BE2C (cell line): ENCODE measurements at regions not wholly inside any gene's neighbourhood (a gene's known extent, or its start where the extent isn't known, plus 50 kb on each side); places are given as distances from the start of the nearest gene placed in this dataset.

ENCODE experiments used
- DNase-seq: peaks from one replicate; pipeline ENCODE4 v3.0.0-alpha.2; 2020
- H3K27me3 ChIP-seq: fragments of 250-450 bp; sonication (Bioruptor Pico); 2 replicates; pipeline ENCODE4 v1.5.1; 2020; ENCODE audit warnings: mild to moderate bottlenecking
- H3K36me3 ChIP-seq: fragments of 250-450 bp; sonication (Bioruptor Pico); 2 replicates; pipeline ENCODE4 v1.5.1; 2020; ENCODE audit warnings: mild to moderate bottlenecking
- H3K4me1 ChIP-seq: fragments of 250-450 bp; sonication (Bioruptor Pico); 2 replicates; pipeline ENCODE4 v1.5.1; 2020
- H3K4me3 ChIP-seq: 2 replicates; pipeline ENCODE4 v1.5.1; 2011; ENCODE audit warnings: low read depth, low read length
- H3K9me3 ChIP-seq: fragments of 250-450 bp; sonication (Bioruptor Pico); 2 replicates; pipeline ENCODE4 v1.5.1; 2020
- TF ChIP-seq, protein P1 (sequence below): IDR thresholded peaks from 2 replicates; pipeline ENCODE4 v1.5.1; 2012; ENCODE audit warnings: mild to moderate bottlenecking, low read depth, low read length

DNA sequence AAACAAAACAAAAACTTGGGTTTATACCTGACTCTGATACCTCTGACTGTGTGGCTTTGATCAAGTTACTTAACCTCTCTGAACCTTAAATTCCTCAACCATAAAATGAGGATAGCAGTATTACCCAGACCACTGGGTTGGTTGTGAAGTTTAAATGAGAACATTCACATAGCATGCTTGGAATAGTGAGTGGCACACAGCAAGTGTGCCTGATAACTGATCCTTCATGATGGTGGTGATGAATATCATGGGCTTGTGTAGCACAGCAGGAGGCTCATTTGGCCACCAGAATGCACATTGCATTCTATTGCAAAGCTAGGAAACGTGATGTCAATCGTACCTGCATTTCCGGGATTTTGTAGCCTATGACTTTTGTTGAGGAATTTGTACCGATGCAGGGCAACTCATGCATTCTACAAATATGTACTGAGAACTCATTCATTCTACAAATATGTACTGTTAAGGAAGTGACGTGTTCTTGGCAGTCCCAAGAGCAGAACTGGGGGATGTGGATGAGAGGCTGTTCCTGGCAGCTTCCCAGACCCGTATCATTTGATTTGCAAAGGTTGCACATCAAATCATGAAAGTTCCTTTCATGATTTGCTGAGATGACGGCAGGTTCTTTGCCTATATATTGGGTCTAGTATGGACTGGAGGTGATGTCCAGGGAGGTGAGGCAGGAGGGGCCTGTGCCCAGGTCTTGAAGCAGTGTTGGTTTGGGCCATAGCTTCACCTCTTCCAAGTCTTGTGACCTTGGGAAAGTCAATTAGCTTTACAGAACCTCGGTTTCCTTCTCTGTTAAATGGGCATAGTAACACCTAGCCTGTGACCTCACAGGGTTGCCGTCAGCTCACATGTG lies 94.6 kb upstream of the SMNDC1 start:
- TF ChIP-seq, protein P1, sequence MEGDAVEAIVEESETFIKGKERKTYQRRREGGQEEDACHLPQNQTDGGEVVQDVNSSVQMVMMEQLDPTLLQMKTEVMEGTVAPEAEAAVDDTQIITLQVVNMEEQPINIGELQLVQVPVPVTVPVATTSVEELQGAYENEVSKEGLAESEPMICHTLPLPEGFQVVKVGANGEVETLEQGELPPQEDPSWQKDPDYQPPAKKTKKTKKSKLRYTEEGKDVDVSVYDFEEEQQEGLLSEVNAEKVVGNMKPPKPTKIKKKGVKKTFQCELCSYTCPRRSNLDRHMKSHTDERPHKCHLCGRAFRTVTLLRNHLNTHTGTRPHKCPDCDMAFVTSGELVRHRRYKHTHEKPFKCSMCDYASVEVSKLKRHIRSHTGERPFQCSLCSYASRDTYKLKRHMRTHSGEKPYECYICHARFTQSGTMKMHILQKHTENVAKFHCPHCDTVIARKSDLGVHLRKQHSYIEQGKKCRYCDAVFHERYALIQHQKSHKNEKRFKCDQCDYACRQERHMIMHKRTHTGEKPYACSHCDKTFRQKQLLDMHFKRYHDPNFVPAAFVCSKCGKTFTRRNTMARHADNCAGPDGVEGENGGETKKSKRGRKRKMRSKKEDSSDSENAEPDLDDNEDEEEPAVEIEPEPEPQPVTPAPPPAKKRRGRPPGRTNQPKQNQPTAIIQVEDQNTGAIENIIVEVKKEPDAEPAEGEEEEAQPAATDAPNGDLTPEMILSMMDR: no peak

DNA sequence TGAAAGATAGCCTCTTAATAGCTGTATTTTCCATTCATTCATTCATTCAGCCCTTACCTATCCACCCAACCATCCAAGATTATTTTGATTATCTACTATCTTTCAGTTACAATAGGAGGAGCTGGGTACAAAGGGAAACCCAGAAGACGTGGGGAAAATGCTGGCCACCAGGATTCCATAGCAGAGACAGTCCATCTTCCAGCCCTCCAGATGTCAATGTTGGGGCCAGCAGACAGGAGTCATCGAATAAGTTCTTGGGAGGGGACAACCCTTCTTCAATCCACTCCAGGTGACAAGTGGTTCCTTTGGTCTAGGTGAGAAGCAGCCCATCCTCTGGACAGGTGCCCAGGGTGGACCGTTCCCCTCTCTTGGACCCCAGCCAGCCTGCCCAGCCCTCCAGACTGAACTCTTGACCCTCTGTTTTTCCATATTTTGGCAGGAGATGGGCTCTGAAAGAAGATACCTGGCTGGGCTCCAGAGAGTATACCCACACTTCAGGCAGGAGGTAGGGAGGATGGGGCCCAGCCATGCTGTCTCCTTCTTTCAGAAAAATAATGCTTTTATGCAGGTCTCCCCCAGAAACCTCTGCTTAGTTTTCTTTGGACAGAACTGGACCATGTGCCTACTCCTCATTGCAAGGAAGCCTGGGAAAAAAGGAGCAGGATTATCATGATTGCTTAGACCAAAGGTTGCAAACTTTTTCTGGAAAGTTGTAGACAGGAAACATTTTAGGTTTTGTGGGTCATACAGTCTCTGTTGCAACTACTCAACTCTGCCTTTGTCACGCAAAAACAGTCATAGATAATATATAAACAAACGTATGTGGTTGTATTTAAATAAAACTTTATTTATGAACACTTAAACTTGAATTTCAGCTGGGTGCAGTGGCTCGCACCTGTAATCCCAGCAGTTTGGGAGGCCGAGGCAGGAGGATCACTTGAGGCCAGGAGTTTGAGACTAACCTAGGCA lies 95.5 kb upstream of the SMNDC1 start:
- TF ChIP-seq, protein P1: no peak
- H3K4me1 ChIP-seq: peaks cover 3% of the 10 kb centered on the region
- H3K27me3 ChIP-seq: no peaks in the 10 kb centered on the region
- H3K36me3 ChIP-seq: no peaks in the 10 kb centered on the region
- no peak overlapping the region for H3K4me3 ChIP-seq
- no peaks in the 10 kb centered on the region for H3K9me3 ChIP-seq
- DNase-seq: no peak

More for the DNA sequence above, 94.6 kb upstream of the SMNDC1 start:
- H3K9me3 ChIP-seq: no peaks in the 10 kb centered on the region
- no peak overlapping the region for H3K4me3 ChIP-seq
- H3K27me3 ChIP-seq: no peaks in the 10 kb centered on the region
- no peak for DNase-seq
- no peaks in the 10 kb centered on the region for H3K36me3 ChIP-seq
- no peaks in the 10 kb centered on the region for H3K4me1 ChIP-seq

DNA sequence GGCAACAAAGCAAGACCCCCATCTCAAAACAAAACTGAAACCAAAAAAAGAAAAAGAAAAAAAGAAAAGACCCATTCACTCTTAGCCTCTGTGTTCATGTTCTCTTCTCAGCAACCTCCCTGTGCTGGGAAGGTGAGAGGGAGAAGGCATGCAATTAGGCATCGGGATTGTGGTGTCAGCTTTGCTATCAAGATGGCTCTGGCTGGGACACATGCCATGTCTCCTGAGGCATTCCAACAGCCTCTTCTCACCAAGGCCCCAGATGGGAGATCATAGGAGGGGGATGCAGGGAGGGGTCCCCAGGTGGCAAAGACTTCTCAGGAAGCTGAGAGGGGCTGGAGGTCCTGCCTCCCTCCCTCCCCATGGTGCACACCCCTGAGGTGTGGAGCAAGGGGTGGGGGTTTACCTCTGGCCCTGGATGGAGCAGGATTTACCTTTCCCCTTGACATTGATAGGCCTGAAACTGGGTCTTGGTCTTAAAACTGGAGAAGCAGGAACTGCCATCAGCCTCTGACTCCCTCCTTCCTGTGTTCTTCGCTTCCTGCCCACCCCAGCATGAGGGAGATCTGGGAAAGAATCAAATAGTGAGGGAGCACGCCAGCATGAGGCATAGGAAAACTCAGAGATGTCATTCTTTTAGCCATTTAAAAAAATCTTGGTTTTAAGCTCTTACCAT lies 96.2 kb upstream of the DUSP5 start:
- no peak for DNase-seq
- TF ChIP-seq, protein P1: no peak
- Histone ChIP-seq H3K9me3 (no peaks in the 10 kb centered on the region), H3K4me3 (no peak overlapping the region), H3K36me3 (no peaks in the 10 kb centered on the region), H3K27me3 (no peaks in the 10 kb centered on the region), H3K4me1 (peaks cover 8% of the 10 kb centered on the region)

DNA sequence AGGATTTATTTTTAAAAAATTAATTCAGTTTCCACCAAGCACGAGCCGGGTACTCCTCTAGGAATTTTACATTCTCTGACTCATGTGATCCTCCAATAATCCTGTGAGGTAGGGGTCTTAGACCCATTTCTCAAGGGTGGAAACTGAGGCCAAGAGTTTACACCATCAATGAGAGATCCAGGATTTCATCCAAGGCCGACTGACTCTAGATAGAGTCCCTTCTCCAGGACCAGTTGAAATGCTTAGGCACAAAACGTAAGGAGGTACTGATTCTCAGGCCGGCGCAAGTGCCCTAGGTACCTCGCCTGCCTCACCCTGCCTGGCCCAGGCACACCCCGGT lies 95.7 kb upstream of the DUSP5 start:
- DNase-seq: no peak
- Histone ChIP-seq H3K4me1 (peaks cover 8% of the 10 kb centered on the region), H3K27me3 (no peaks in the 10 kb centered on the region), H3K4me3 (no peak overlapping the region), H3K36me3 (no peaks in the 10 kb centered on the region), H3K9me3 (no peaks in the 10 kb centered on the region)
- TF ChIP-seq, protein P1: no peak

DNA sequence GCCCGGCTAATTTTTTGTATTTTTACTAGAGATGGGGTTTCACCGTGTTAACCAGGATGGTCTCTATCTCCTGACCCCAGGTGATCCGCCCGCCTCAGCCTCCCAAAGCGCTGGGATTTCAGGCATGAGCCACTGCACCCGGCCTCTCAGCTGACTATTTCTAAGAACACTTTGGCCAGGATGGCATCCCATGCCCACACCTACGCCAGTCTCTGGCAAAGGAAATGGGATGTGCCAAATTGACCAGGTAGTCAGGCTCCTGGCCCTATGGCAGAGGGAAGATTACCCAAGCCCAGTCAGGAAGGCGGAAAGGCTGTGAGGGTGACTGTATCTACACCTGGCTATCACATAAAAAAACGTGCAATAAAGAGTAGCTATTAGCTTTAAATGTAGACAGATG lies 94.1 kb upstream of the DUSP5 start:
- H3K4me3 ChIP-seq: no peak overlapping the region
- DNase-seq: no peak
- no peaks in the 10 kb centered on the region for H3K9me3 ChIP-seq
- TF ChIP-seq, protein P1: no peak
- peaks cover 8% of the 10 kb centered on the region for H3K4me1 ChIP-seq
- no peaks in the 10 kb centered on the region for H3K36me3 ChIP-seq
- H3K27me3 ChIP-seq: no peaks in the 10 kb centered on the region
